SK-N-MC (cell line): ENCODE measurements at regions not wholly inside any gene's neighbourhood (a gene's known extent, or its start where the extent isn't known, plus 50 kb on each side); places are given as distances from the start of the nearest gene placed in this dataset.

Experiments
- EZH2 ChIP-seq: fragments of 200-600 bp; sonication (generic); IDR thresholded peaks from one replicate; pipeline ENCODE4 v1.6.1; 2017; ENCODE audit warnings: antibody characterized with exemption
- POLR2AphosphoS5 ChIP-seq: IDR thresholded peaks from 2 replicates; pipeline ENCODE4 v1.6.1; 2012; ENCODE audit warnings: mild to moderate bottlenecking, low read depth, low read length, borderline replicate concordance

DNA sequence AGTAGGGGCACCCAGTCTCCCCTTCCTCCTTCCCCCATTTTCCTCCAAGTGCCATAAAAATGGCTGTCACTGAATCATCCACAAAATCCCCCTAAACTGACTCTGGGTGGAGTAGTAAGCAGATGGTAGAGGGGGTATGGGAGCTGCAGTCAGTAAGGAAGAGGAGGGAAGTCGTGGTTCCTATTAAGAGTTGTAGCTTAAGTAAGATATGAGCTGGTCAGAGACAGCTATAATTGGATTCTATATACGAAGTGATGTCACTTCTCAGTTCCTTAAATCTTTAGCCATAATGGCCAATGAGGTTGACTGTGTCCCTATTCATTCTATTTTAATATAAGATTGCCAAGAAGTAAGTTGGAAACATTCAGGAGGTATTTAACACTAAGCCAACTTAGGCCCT lies 131.7 kb downstream of the SLC16A9 start:
- TF ChIP-seq POLR2AphosphoS5 (no peak), EZH2 (no peak)
